Skin epidermis (tissue), 12 donors: ENCODE measurements at regions not wholly inside any gene's neighbourhood (a gene's known extent, or its start where the extent isn't known, plus 50 kb on each side); places are given as distances from the start of the nearest gene placed in this dataset.

Experiments
- H3K27ac ChIP-seq, 21 experiments: fragments of 200-600 bp; sonication (generic) in 11 of 21; one replicate each; pipeline ENCODE4 v1.5.0; 2020; ENCODE audit warnings: mild to moderate bottlenecking in 3 of 21, inconsistent platforms in 2 of 21, moderate library complexity in 2 of 21
- H3K4me3 ChIP-seq, 7 experiments: fragments of 200-600 bp; sonication (generic) in 2 of 7; one replicate each; pipeline ENCODE4 v1.5.0; 2020; ENCODE audit warnings: inconsistent platforms in 2 of 7, mild to moderate bottlenecking in 2 of 7, moderate library complexity in 1 of 7

- H3K27ac ChIP-seq = no peak overlapping the region
These were observed 459.5 kb upstream of the AGA start for GRCh38 chr4:177901786-177902185.

GRCh38 chr4:177902386-177902785, 460.1 kb upstream of the AGA start:
- H3K4me3 ChIP-seq = no peak overlapping the region
- H3K27ac ChIP-seq = no peak overlapping the region

More at GRCh38 chr4:177901786-177902185, 459.5 kb upstream of the AGA start:
- no peak overlapping the region for H3K4me3 ChIP-seq

- no peak overlapping the region for H3K4me3 ChIP-seq
- no peak overlapping the region for H3K27ac ChIP-seq
These were observed 465.6 kb upstream of the AGA start for GRCh38 chr4:177907736-177908424.

- Histone ChIP-seq H3K4me3 (no peak overlapping the region), H3K27ac (no peak overlapping the region)
These were observed 479.5 kb upstream of the AGA start for GRCh38 chr4:177921715-177922114.

GRCh38 chr4:177923888-177924287, 481.7 kb upstream of the AGA start:
- Histone ChIP-seq H3K27ac (no peak overlapping the region), H3K4me3 (no peak overlapping the region)

GRCh38 chr4:177937041-177937440, 494.8 kb upstream of the AGA start:
- no peak overlapping the region for H3K4me3 ChIP-seq

GRCh38 chr4:177938226-177938625, 496.0 kb upstream of the AGA start:
- H3K27ac ChIP-seq = no peak overlapping the region

More at GRCh38 chr4:177937041-177937440, 494.8 kb upstream of the AGA start:
- H3K27ac ChIP-seq = no peak overlapping the region

GRCh38 chr4:177945268-177945667, 503.0 kb upstream of the AGA start:
- H3K27ac ChIP-seq = no peak overlapping the region
- H3K4me3 ChIP-seq = no peak overlapping the region

More at GRCh38 chr4:177938226-177938625, 496.0 kb upstream of the AGA start:
- H3K4me3 ChIP-seq = no peak overlapping the region

GRCh38 chr4:177947607-177948006, 505.4 kb upstream of the AGA start:
- H3K27ac ChIP-seq = no peak overlapping the region

GRCh38 chr4:177948853-177949252, 506.6 kb upstream of the AGA start:
- H3K4me3 ChIP-seq = no peak overlapping the region

More at GRCh38 chr4:177947607-177948006, 505.4 kb upstream of the AGA start:
- H3K4me3 ChIP-seq = no peak overlapping the region

GRCh38 chr4:177951026-177951425, 508.8 kb upstream of the AGA start:
- H3K27ac ChIP-seq = no peak overlapping the region
- no peak overlapping the region for H3K4me3 ChIP-seq

More at GRCh38 chr4:177948853-177949252, 506.6 kb upstream of the AGA start:
- H3K27ac ChIP-seq = no peak overlapping the region

- no peak overlapping the region for H3K27ac ChIP-seq
- no peak overlapping the region for H3K4me3 ChIP-seq
These were observed 510.5 kb upstream of the AGA start for GRCh38 chr4:177952723-177953122.

GRCh38 chr4:177957596-177958360, 515.5 kb upstream of the AGA start:
- Histone ChIP-seq H3K27ac (no peak overlapping the region), H3K4me3 (no peak overlapping the region)

- Histone ChIP-seq H3K4me3 (no peak overlapping the region), H3K27ac (no peak overlapping the region)
These were observed 518.3 kb upstream of the AGA start for GRCh38 chr4:177960566-177960965.

GRCh38 chr4:177961761-177962380, 519.6 kb upstream of the AGA start:
- Histone ChIP-seq H3K4me3 (no peak overlapping the region), H3K27ac (no peak overlapping the region)

- Histone ChIP-seq H3K4me3 (no peak overlapping the region), H3K27ac (no peak overlapping the region)
These were observed 521.8 kb upstream of the AGA start for GRCh38 chr4:177964061-177964460.

- Histone ChIP-seq H3K27ac (no peak overlapping the region), H3K4me3 (no peak overlapping the region)
These were observed 522.5 kb upstream of the AGA start for GRCh38 chr4:177964693-177965168.

- no peak overlapping the region for H3K4me3 ChIP-seq
- no peak overlapping the region for H3K27ac ChIP-seq
These were observed 525.1 kb upstream of the AGA start for GRCh38 chr4:177967328-177967727.

GRCh38 chr4:177968817-177969442, 526.7 kb upstream of the AGA start:
- no peak overlapping the region for H3K27ac ChIP-seq
- H3K4me3 ChIP-seq = no peak overlapping the region

GRCh38 chr4:177974461-177974860, 532.2 kb upstream of the AGA start:
- Histone ChIP-seq H3K4me3 (no peak overlapping the region), H3K27ac (no peak overlapping the region)
